GM06990 (cell line): ENCODE measurements at regions not wholly inside any gene's neighbourhood (a gene's known extent, or its start where the extent isn't known, plus 50 kb on each side); places are given as distances from the start of the nearest gene placed in this dataset.
"Not testable (repeated sequence)": the region's sequence is repeated elsewhere in the genome, so short reads cannot be mapped to it uniquely, and the experiment has no call there.

Source experiments
- DNase-seq: peaks from one replicate; pipeline ENCODE4 v3.0.0-alpha.2; 2011; ENCODE audit not compliant: insufficient read length; ENCODE audit errors: extremely low read depth
- H3K27me3 ChIP-seq: replicated peaks from 2 replicates; pipeline ENCODE4 v1.6.0; 2011; ENCODE audit warnings: low read length; ENCODE audit not compliant: control insufficient read depth, insufficient read depth
- H3K36me3 ChIP-seq: 2 replicates; pipeline ENCODE4 v1.5.1; 2011; ENCODE audit warnings: low read length; ENCODE audit not compliant: control insufficient read depth, insufficient read depth
- H3K4me3 ChIP-seq: replicated peaks from 2 replicates; pipeline ENCODE4 v1.5.1; 2011; ENCODE audit warnings: low read depth, mild to moderate bottlenecking, control low read depth, low read length
- TF ChIP-seq, protein P1 (sequence below): IDR thresholded peaks from 2 replicates; pipeline ENCODE4 v1.5.1; 2011; ENCODE audit warnings: low read length, control low read depth, mild to moderate bottlenecking, inconsistent platforms; ENCODE audit not compliant: insufficient read depth, poor library complexity, severe bottlenecking

DNA sequence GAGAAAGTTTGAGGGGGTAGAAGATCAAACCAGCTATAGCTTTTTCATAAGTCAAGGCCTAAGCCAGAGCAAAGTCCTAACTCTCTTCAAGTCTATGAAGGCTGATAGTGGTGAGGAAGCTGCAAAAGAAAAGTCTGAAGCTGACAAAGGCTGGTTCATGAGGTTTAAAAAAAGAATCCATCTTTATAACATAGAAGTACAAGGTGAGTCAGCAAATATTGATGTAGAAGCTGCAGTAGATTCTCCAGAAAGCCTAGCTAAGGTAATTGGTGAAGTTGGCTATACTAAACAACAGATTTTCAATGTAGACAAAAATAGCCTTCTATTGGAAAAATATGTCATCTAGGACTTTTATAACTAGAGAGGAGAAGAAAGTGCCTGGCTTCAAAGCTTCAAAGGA is 141.4 kb upstream of the ZNF521 start:
- TF ChIP-seq, protein P1, sequence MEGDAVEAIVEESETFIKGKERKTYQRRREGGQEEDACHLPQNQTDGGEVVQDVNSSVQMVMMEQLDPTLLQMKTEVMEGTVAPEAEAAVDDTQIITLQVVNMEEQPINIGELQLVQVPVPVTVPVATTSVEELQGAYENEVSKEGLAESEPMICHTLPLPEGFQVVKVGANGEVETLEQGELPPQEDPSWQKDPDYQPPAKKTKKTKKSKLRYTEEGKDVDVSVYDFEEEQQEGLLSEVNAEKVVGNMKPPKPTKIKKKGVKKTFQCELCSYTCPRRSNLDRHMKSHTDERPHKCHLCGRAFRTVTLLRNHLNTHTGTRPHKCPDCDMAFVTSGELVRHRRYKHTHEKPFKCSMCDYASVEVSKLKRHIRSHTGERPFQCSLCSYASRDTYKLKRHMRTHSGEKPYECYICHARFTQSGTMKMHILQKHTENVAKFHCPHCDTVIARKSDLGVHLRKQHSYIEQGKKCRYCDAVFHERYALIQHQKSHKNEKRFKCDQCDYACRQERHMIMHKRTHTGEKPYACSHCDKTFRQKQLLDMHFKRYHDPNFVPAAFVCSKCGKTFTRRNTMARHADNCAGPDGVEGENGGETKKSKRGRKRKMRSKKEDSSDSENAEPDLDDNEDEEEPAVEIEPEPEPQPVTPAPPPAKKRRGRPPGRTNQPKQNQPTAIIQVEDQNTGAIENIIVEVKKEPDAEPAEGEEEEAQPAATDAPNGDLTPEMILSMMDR, result no peak
- H3K27me3 ChIP-seq, result no peaks in the 10 kb centered on the region
- no peak overlapping the region for H3K4me3 ChIP-seq
- DNase-seq, result no peak
- H3K36me3 ChIP-seq, result no peaks in the 10 kb centered on the region

DNA sequence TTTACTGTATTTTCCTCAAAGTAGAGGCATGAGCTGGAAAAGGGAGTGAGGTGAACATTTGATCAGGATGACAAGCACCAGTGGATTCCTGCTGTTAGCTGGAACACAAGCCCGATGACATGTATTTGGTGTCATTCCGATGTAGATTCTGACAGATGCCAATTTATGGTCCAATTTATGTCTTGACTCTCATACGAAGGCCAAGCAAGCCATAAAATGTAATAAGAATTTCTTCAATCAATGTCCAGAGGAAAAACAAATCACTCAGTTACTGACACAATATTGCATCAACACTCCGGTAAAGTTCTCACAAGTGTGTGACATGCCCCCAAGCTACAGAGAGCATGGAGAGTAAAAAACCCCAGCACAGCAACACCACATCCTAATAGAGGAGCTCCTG is 138.3 kb upstream of the ZNF521 start:
- no peak for DNase-seq
- TF ChIP-seq, protein P1, result no peak
- Histone ChIP-seq H3K4me3 (no peak overlapping the region), H3K27me3 (no peaks in the 10 kb centered on the region), H3K36me3 (no peaks in the 10 kb centered on the region)

DNA sequence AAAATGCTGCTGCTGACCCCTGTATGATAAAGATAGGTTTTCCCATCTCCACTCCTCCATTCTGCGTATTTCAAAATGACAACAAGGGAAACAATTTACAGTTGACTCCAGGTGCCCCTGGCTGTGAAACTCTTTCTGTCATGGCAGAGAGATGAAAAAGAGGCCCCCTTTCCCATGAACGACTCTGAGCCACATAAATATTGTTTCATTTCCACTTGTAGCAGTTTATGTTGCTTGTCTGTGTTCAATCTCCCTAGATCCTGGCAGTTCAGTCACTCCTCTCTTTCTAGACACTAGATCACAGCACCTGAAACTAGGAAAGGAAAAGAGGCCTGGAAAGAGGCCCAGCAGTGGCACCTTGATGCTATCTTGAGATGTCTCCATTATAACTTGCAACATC is 121.0 kb upstream of the ZNF521 start:
- no peak for DNase-seq
- Histone ChIP-seq H3K4me3 (no peak overlapping the region), H3K36me3 (no peaks in the 10 kb centered on the region), H3K27me3 (no peaks in the 10 kb centered on the region)
- TF ChIP-seq, protein P1, result no peak

DNA sequence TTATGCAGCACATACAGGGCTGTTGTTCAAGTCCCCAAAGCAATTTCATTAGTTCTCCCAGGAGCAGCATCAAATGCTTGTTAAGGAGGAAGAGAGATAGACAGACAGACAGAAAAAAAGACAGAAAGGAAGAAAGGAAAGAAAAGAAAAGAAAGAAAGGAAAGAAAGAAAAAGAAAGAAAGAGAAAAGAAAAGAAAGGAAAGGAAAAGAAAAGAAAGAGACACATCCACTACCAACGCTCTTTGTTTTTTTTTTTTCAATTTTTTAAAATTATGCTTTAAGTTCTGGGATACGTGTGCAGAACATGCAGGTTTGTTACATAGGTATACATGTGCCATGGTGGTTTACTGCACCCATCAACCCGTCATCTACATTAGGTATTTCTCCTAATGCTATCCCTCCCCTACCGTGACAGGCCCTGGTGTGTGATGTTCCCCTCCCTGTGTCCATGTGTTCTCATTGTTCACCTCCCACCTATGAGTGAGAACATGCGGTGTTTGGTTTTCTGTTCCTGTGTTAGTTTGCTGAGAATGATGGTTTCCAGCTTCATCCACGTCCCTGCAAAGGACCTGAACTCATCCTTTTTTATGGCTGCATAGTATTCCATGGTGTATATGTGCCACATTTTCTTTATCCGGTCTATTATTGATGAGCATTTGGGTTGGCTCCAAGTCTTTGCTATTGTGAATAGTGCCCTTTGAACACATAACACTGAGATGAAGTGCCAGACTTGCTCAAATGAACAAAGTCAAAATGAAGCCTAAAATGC is 119.0 kb upstream of the ZNF521 start:
- not testable (repeated sequence) for H3K36me3 ChIP-seq, H3K27me3 ChIP-seq, DNase-seq, H3K4me3 ChIP-seq

DNA sequence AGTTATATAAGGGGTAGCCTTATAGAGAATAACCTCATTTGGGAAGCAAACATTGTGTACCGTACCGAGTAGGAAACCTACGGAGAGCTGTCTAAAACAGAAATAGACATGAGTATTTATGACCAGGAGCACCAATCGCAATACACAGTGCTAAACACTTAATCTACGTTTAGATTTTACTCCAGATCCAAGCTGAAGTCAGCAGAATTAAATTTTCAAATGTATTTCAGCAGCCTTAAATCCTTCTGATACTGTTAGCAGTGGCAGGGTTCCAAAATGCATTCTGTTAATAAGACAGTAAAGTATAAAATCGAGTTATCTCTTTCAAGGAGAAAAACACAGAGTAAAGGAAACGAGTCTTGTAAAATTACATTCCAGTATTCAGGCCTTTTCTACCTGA is 118.1 kb upstream of the ZNF521 start:
- no peak for DNase-seq
- TF ChIP-seq, protein P1, result no peak

DNA sequence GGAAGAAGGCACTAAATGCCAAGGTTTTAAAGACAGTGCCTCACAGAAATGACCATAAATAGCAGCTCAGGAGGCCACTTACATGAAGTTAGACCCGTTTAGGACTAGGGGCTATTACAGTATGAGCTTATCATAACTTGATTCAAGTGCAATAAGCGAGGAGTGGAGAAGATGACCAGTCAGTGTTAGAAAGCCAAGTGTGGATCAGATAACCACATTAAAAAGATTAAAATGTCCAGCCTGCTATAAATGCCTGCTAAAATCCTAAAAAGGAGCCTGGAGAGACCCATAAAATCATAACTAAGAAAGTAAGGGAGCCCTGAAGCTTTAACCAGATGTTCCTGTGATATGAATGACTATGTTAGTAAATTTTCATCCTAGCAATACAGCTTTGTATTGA is 117.5 kb upstream of the ZNF521 start:
- Histone ChIP-seq H3K27me3 (no peaks in the 10 kb centered on the region), H3K36me3 (no peaks in the 10 kb centered on the region), H3K4me3 (no peak overlapping the region)
- TF ChIP-seq, protein P1, result no peak
- no peak for DNase-seq

More for the DNA sequence above, 118.1 kb upstream of the ZNF521 start:
- Histone ChIP-seq H3K27me3 (no peaks in the 10 kb centered on the region), H3K36me3 (no peaks in the 10 kb centered on the region), H3K4me3 (no peak overlapping the region)
